WERI-Rb-1 (cell line): ENCODE measurements at regions not wholly inside any gene's neighbourhood (a gene's known extent, or its start where the extent isn't known, plus 50 kb on each side); places are given as distances from the start of the nearest gene placed in this dataset.

Experiments
- DNase-seq: peaks from one replicate; pipeline ENCODE4 v3.0.0-alpha.2; 2020
- H3K27ac ChIP-seq: fragments of 250-450 bp; sonication (Bioruptor Pico); 2 replicates; pipeline ENCODE4 v1.5.1; 2020; ENCODE audit warnings: mild to moderate bottlenecking, moderate library complexity
- H3K27me3 ChIP-seq: fragments of 250-450 bp; sonication (Bioruptor Pico); 2 replicates; pipeline ENCODE4 v1.5.1; 2021; ENCODE audit warnings: mild to moderate bottlenecking, low read depth, moderate library complexity; ENCODE audit not compliant: insufficient read depth, severe bottlenecking
- H3K36me3 ChIP-seq: fragments of 250-450 bp; sonication (Bioruptor Pico); 2 replicates; pipeline ENCODE4 v1.5.1; 2020; ENCODE audit warnings: mild to moderate bottlenecking, moderate library complexity
- H3K4me3 ChIP-seq: 2 replicates; pipeline ENCODE4 v1.5.1; 2011; ENCODE audit warnings: low read depth, mild to moderate bottlenecking, control low read depth, low read length
- H3K9me3 ChIP-seq: fragments of 250-450 bp; sonication (Bioruptor Pico); 2 replicates; pipeline ENCODE4 v1.5.1; 2021; ENCODE audit warnings: mild to moderate bottlenecking, moderate library complexity; ENCODE audit not compliant: severe bottlenecking
- TF ChIP-seq, protein P1 (sequence below): IDR thresholded peaks from 2 replicates; pipeline ENCODE4 v1.5.1; 2011; ENCODE audit warnings: low read depth, mild to moderate bottlenecking, control low read depth, inconsistent platforms, low read length

- no peaks in the 10 kb centered on the region for H3K27me3 ChIP-seq
- no peaks in the 10 kb centered on the region for H3K36me3 ChIP-seq
- no peak overlapping the region for H3K4me3 ChIP-seq
- peak overlapping the region; percentile 13; the same call in 1 of the 2 replicates for H3K27ac ChIP-seq
- DNase-seq, result no peak
- H3K9me3 ChIP-seq, result no peaks in the 10 kb centered on the region
- TF ChIP-seq, protein P1, sequence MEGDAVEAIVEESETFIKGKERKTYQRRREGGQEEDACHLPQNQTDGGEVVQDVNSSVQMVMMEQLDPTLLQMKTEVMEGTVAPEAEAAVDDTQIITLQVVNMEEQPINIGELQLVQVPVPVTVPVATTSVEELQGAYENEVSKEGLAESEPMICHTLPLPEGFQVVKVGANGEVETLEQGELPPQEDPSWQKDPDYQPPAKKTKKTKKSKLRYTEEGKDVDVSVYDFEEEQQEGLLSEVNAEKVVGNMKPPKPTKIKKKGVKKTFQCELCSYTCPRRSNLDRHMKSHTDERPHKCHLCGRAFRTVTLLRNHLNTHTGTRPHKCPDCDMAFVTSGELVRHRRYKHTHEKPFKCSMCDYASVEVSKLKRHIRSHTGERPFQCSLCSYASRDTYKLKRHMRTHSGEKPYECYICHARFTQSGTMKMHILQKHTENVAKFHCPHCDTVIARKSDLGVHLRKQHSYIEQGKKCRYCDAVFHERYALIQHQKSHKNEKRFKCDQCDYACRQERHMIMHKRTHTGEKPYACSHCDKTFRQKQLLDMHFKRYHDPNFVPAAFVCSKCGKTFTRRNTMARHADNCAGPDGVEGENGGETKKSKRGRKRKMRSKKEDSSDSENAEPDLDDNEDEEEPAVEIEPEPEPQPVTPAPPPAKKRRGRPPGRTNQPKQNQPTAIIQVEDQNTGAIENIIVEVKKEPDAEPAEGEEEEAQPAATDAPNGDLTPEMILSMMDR, result no peak
Observed at GRCh38 chr12:76698966-76699365, 64.9 kb upstream of the ZDHHC17 start.

- no peaks in the 10 kb centered on the region for H3K27me3 ChIP-seq
- H3K36me3 ChIP-seq, result no peaks in the 10 kb centered on the region
- TF ChIP-seq, protein P1, result no peak
- no peak for DNase-seq
- H3K27ac ChIP-seq, result no peak overlapping the region
- H3K4me3 ChIP-seq, result no peak overlapping the region
- no peaks in the 10 kb centered on the region for H3K9me3 ChIP-seq
Observed at GRCh38 chr12:76701690-76702089, 62.2 kb upstream of the ZDHHC17 start.

GRCh38 chr12:76702946-76703345 is 61.0 kb upstream of the ZDHHC17 start:
- Histone ChIP-seq H3K36me3 (no peaks in the 10 kb centered on the region), H3K27ac (no peak overlapping the region), H3K27me3 (no peaks in the 10 kb centered on the region), H3K4me3 (no peak overlapping the region), H3K9me3 (no peaks in the 10 kb centered on the region)
- TF ChIP-seq, protein P1, result no peak
- no peak for DNase-seq

DNA sequence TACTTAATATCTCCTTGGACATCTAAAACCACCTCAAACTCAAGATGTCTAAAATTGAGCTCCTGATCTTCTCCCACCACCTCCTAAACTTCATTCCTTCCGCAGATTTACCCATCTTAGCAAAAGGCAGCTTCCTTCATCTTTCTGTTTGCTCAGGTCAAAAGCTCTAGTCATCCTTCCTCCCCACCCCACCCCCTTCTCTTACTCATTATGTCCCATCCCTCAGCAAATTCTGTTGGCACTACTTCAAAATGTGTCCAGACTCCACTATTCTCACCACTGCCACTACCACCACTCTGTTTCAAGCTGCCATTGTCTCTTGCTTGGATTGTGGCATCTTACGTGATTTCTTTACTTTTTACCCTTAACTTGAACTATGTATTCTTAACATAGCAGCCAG is 59.2 kb upstream of the ZDHHC17 start:
- no peak overlapping the region for H3K4me3 ChIP-seq
- H3K27ac ChIP-seq, result no peak overlapping the region
- H3K9me3 ChIP-seq, result no peaks in the 10 kb centered on the region
- no peaks in the 10 kb centered on the region for H3K36me3 ChIP-seq
- no peak for DNase-seq
- TF ChIP-seq, protein P1, result no peak
- no peaks in the 10 kb centered on the region for H3K27me3 ChIP-seq

DNA sequence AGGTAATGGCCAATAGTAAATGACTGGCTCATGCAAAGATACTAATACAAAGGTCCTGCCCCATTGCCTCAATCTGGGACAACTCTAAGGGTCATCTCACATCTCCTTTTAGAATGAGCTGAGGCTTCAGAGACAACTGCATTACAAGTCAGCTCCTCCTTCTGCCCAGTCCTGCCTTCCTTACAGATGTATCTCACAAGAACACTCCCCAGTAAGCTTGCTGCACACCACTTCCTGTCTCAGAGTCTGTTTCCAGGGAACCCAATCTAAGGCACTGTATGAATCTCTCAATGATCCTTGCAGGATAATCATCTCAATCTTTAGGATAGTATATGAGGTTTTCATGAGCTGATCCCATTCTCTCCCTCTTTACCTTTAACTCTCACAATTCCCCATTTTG is 57.8 kb upstream of the ZDHHC17 start:
- DNase-seq, result no peak
- H3K27ac ChIP-seq, result no peak overlapping the region
- TF ChIP-seq, protein P1, result no peak
- no peaks in the 10 kb centered on the region for H3K9me3 ChIP-seq
- no peak overlapping the region for H3K4me3 ChIP-seq
- no peaks in the 10 kb centered on the region for H3K36me3 ChIP-seq
- H3K27me3 ChIP-seq, result no peaks in the 10 kb centered on the region

GRCh38 chr12:76706761-76707160 is 57.2 kb upstream of the ZDHHC17 start:
- Histone ChIP-seq H3K27ac (no peak overlapping the region), H3K27me3 (no peaks in the 10 kb centered on the region), H3K4me3 (no peak overlapping the region), H3K36me3 (no peaks in the 10 kb centered on the region), H3K9me3 (no peaks in the 10 kb centered on the region)
- DNase-seq, result no peak
- TF ChIP-seq, protein P1, result no peak
